Memory B cell (primary cell): ENCODE measurements at regions not wholly inside any gene's neighbourhood (a gene's known extent, or its start where the extent isn't known, plus 50 kb on each side); places are given as distances from the start of the nearest gene placed in this dataset.

Experiments
- ATAC-seq: fragments of 150-1000 bp; cut with Tn5 transposase; 2 replicates; pipeline ENCODE4 v1.10.0; 2021; ENCODE audit warnings: low read depth, mild to moderate bottlenecking, moderate library complexity
- DNase-seq, 2 donors: peaks; one replicate each; pipeline ENCODE4 v3.0.0; 2022; ENCODE audit warnings: low spot score in 2 of 2
- H3K27ac Mint-ChIP-seq: one replicate; pipeline ENCODE4 v1.8.0; 2022; ENCODE audit warnings: mild to moderate bottlenecking, moderate library complexity, mixed read lengths
- H3K27me3 Mint-ChIP-seq: one replicate; pipeline ENCODE4 v1.8.0; 2022; ENCODE audit warnings: mixed read lengths
- H3K36me3 Mint-ChIP-seq: one replicate; pipeline ENCODE4 v1.8.0; 2022; ENCODE audit warnings: mild to moderate bottlenecking, mixed read lengths
- H3K4me1 Mint-ChIP-seq: one replicate; pipeline ENCODE4 v1.8.0; 2022; ENCODE audit warnings: mixed read lengths
- H3K4me3 Mint-ChIP-seq: one replicate; pipeline ENCODE4 v1.8.0; 2022; ENCODE audit warnings: mild to moderate bottlenecking, moderate library complexity, mixed read lengths
- H3K9me3 Mint-ChIP-seq: one replicate; pipeline ENCODE4 v1.8.0; 2022; ENCODE audit warnings: mixed read lengths

DNA sequence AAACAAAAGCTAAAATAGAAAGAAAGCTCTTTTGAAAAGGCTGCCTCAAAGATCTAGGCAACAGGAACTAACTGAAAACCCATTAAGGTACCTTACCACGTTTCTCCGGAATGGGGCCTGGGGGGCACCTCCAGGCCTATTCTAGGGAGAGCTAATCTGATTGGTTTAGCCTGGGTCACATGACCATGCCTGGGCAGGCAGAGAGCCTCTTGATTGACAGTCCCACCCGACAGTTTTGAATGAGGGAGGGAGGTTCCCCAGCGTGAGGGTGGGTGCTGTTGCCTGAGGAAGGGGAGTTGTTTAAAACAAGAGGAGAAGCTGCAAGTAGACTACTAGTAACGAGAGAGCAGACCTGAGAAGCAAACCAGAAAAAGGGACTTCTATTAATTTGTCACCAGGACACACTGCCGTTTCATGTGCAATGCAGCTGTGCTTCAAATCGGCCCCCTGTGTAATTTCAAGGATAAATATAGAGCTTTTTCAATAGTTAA, 143.4 kb upstream of the HS3ST2 start:
- Mint-ChIP-seq H3K4me1 (no peaks in the 10 kb centered on the region), H3K9me3 (no peaks in the 10 kb centered on the region), H3K27me3 (no peaks in the 10 kb centered on the region), H3K36me3 (no peaks in the 10 kb centered on the region), H3K4me3 (no peak overlapping the region), H3K27ac (no peak overlapping the region)
- no peak for DNase-seq
- peak; percentile 52 for ATAC-seq

DNA sequence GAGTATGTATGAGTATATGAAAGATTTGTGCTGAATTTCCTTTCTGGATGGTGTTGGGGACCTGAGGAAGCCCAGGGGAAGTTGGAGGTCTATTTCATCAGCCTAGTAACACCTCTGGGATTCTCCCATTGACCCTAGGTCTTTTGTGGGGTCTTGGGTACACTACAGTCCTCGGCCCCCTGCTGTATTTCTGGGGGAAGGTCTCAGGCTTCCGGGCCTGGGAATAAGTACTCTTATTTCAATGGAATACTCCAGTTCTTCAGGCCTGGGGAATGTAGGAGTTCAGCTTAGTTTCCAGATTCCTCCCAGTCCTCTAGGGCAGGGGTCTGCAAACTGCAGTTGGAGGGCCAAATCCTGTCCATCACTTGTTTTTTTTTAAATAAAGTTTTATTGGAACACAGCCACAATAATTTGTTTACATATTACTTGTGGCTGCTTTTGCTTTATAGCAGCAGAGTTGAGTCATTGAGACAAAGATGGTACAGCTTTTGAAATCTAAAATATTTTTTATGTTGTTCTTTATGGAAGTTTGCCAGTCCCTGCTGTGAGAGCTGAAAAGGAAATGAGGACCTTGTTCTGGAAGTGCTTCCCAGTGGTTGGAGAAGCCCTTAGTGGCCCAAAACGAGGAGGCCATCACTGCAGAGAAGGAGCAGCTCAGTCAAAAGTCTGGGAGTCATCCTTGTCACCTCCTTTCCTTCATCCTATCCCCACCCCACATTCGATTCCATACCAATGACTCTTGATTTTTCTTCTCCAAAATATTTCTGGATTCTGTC, 142.5 kb upstream of the HS3ST2 start:
- Mint-ChIP-seq H3K9me3 (no peaks in the 10 kb centered on the region), H3K27me3 (no peaks in the 10 kb centered on the region), H3K36me3 (no peaks in the 10 kb centered on the region), H3K27ac (no peak overlapping the region), H3K4me1 (no peaks in the 10 kb centered on the region), H3K4me3 (no peak overlapping the region)
- DNase-seq (no peak), ATAC-seq (no peak)

DNA sequence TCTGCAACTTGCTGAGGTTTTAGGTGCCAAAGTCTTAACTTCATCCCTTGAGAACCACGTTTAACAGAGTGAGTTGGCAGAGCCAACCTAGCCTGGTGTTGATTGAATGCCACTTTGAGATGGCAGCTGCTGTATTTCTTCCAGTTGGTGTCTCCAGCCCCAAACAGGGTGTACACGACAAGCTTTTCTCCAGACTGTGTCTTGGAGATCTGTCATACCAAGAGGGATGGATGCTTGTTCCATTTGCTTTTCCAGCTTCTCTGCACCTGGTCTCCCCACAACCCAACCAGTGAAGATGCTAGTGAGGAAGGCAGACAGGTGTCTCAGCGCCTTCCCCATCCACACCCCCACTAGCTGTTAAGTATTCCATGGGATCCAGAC, 141.1 kb upstream of the HS3ST2 start:
- Mint-ChIP-seq H3K27ac (no peak overlapping the region), H3K4me3 (no peak overlapping the region), H3K4me1 (no peaks in the 10 kb centered on the region), H3K36me3 (no peaks in the 10 kb centered on the region), H3K9me3 (no peaks in the 10 kb centered on the region), H3K27me3 (no peaks in the 10 kb centered on the region)
- ATAC-seq (no peak), DNase-seq (no peak)

DNA sequence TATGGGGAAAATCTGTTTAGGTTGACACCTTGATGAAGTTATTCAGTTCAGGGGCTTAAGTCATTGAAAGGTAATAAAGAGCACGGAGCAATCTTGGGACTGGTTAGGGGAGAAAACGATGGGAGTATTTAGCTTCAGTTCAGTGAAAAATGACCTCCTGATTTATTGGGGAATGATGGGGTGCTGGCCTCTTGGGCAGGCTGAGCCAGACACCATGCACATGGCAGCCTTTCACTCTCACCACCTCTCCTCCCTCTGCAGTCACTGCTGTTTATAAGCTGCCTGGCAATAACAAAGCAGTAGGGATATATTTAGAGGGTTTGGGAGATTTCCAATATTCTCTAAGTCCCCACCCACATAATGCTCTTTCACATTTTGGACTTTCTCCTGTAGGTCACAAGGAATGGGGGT, 140.5 kb upstream of the HS3ST2 start:
- H3K9me3 Mint-ChIP-seq: no peaks in the 10 kb centered on the region

DNA sequence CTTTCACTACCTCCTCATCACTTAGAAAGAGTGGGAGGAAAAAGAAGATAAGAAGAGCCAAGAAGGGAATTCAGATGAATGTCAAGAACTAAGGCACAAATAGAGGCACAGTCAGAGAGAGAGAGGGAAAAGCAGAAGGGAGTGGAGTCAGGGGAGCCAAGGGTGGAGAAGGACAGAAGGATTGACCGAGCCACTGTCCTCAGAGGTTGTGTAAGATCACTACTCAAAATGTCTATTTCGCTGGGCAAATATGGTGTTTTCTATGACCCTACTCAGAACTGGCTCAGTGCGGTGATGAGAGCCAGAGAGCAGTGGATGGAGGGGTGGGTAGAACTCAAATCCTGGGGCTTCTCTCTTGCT, 139.2 kb upstream of the HS3ST2 start:
- H3K27me3 Mint-ChIP-seq: no peaks in the 10 kb centered on the region
- H3K27ac Mint-ChIP-seq: no peak overlapping the region
- no peak overlapping the region for H3K4me3 Mint-ChIP-seq
- no peaks in the 10 kb centered on the region for H3K36me3 Mint-ChIP-seq
- no peaks in the 10 kb centered on the region for H3K9me3 Mint-ChIP-seq
- no peak for ATAC-seq
- no peaks in the 10 kb centered on the region for H3K4me1 Mint-ChIP-seq
- no peak for DNase-seq

More for the DNA sequence above, 140.5 kb upstream of the HS3ST2 start:
- no peak overlapping the region for H3K4me3 Mint-ChIP-seq
- DNase-seq (no peak), ATAC-seq (no peak)
- no peaks in the 10 kb centered on the region for H3K4me1 Mint-ChIP-seq
- no peaks in the 10 kb centered on the region for H3K27me3 Mint-ChIP-seq
- no peaks in the 10 kb centered on the region for H3K36me3 Mint-ChIP-seq
- no peak overlapping the region for H3K27ac Mint-ChIP-seq

DNA sequence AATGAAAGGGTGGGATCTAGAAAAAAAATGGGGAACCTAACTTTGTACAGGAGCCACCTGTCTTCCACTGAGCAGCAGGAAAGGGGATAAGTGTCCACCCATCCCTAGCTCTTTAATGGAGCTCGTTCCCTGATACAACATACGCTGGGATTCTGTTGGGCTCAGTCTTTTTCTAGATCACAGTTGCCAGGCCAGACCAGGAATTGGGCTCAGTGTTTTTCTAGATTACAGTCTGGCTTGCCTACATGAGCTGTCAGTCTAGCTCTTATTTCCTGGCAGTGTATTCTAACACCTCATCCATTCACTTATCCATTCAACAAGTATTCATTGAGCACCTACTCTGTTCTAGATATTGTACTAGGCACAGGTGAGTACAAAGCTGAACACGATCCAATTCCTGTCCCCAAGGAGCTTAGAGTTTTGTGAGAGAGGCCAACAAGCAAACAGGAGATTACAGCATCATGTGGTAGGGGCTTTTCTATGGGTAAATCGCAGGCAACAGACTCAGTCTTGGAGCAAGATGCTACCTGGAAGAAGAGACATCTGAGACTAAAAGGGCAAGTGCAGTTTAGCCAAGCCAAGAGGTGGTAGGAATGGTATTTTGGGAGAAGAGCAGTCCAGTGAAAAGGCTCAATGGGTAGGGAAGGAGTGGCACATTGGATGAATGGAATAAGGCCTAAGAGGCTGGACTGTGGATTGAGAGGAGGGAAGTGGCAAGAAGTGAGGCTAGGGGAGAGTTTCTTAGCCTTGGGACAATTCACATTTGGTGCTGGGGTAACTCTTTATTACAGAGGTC, 138.0 kb upstream of the HS3ST2 start:
- Mint-ChIP-seq H3K27me3 (no peaks in the 10 kb centered on the region), H3K27ac (no peak overlapping the region), H3K4me3 (no peak overlapping the region), H3K4me1 (no peaks in the 10 kb centered on the region), H3K36me3 (no peaks in the 10 kb centered on the region), H3K9me3 (no peaks in the 10 kb centered on the region)
- ATAC-seq (no peak), DNase-seq (no peak)

DNA sequence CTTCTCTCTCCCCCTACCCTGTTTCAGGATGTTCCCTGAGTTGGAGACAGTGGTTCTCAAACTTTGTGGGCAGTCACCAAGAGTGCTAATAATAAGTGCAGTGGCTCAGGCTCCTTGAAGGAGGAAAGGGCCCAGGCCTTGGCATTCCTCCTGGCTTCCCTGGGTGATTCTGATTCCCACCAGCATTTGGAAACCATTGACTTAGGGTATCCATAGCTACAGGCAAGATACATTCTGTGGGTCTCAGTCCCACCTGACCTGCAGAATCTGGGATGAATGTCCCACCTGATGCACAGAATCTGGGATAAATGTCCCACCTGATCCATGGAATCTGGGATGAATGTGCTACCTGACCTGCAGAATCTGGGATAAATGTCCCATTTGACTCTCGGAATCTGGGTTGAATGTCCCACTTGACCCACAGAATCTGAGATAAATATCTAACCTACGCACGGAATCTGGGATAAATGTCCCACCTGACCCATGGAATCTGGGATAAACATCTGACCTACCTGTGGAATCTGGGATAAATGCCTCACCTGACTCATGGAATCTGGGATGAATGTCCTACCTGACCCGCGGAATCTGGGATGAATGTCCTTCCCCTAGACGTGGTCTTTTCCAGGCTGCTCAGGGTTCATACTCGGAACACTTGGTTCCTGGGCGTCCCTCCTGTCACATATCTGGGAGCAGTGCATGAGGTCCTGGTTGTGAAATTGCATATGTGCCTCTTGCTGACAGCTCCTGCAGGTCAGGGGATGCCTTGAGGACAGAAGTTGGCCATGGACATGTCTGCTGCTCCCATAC, 136.7 kb upstream of the HS3ST2 start:
- no peak overlapping the region for H3K4me3 Mint-ChIP-seq
- DNase-seq (no peak), ATAC-seq (no peak)
- H3K4me1 Mint-ChIP-seq: no peaks in the 10 kb centered on the region
- H3K9me3 Mint-ChIP-seq: no peaks in the 10 kb centered on the region
- no peaks in the 10 kb centered on the region for H3K27me3 Mint-ChIP-seq
- H3K27ac Mint-ChIP-seq: no peak overlapping the region
- no peaks in the 10 kb centered on the region for H3K36me3 Mint-ChIP-seq

DNA sequence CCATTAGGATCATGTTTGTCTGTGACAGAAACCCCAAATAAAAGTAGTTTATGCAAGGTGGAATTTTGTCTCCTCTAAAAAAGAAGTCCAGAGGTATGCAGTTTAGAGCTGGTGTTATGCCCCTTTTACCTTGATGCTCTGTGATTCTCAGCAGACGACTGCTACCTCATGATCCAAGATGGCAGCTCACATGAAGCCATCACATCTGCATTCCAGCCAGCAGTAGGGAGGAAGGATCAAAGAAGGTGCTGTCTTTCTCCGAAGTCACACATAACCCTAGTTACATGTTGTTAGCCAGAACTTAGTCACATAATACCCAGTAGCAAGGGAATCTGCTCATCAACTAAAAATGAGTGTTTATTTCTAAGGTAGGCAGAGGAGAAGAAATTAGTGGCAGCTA, 135.7 kb upstream of the HS3ST2 start:
- Mint-ChIP-seq H3K36me3 (no peaks in the 10 kb centered on the region), H3K27ac (no peak overlapping the region)
- no peak for ATAC-seq

DNA sequence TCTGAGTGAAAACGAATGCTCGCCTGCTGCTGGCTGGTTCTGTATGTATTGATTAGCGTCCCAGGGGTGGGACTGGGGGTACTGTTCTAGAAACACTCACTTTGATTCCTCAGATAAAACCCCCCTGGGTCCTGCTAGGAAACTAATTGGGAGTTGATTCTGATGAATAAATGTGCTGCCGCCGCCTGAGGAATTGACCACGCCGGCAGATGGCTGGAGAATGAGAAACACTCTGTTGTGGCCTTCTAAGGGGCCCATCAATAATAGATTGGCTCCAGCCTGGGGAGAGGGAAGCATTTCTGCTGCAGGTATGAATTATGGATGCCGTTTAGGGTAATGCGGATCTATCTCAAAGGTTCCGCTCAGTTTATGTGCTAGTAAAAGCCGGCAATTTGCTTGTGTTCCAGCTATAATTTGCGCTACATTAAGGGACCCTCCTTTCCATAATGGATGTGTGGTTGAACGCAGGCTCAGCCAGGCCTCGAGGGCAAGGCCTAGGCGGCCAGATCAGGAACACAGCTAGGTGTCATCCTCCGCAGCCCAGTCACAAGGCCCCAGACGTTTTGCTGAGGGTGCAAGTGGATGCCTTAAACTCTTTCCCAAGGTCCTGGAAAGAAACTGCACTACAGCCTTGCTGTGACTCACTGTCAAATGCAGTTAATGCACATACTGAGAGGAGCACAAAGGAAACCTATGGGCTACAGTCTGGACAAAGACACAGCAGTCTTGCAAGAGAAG, 132.2 kb upstream of the HS3ST2 start:
- Mint-ChIP-seq H3K27me3 (peaks cover 2% of the 10 kb centered on the region), H3K4me3 (no peak overlapping the region), H3K9me3 (peaks cover 2% of the 10 kb centered on the region), H3K4me1 (peaks cover 8% of the 10 kb centered on the region), H3K27ac (no peak overlapping the region), H3K36me3 (no peaks in the 10 kb centered on the region)
- ATAC-seq (no peak), DNase-seq (no peak)

More for the DNA sequence above, 135.7 kb upstream of the HS3ST2 start:
- no peaks in the 10 kb centered on the region for H3K4me1 Mint-ChIP-seq
- peaks cover 2% of the 10 kb centered on the region for H3K27me3 Mint-ChIP-seq
- no peaks in the 10 kb centered on the region for H3K9me3 Mint-ChIP-seq
- no peak for DNase-seq
- H3K4me3 Mint-ChIP-seq: no peak overlapping the region

DNA sequence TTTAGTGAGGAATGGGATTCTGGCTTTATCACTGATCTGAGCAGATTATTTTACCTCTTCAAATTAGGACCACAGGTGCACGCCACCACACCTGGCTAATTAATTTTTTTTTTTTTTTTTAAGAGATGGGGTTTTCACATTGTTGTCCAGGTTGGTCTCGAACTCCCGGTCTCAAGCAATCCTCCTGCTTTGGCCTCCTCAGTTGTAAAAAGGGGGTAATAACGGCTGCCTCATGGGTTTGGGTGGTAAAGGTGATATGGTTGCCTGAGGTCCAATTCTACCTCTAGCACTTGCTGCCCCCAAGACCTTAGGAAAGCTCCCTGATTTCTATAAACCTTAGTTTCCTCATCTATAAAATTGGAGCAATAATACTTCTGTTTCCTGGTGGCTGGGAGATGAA, 130.7 kb upstream of the HS3ST2 start:
- Mint-ChIP-seq H3K27ac (no peak overlapping the region), H3K27me3 (peaks cover 2% of the 10 kb centered on the region), H3K4me1 (peaks cover 8% of the 10 kb centered on the region), H3K4me3 (no peak overlapping the region), H3K9me3 (peaks cover 2% of the 10 kb centered on the region), H3K36me3 (no peaks in the 10 kb centered on the region)
- DNase-seq (no peak), ATAC-seq (no peak)

DNA sequence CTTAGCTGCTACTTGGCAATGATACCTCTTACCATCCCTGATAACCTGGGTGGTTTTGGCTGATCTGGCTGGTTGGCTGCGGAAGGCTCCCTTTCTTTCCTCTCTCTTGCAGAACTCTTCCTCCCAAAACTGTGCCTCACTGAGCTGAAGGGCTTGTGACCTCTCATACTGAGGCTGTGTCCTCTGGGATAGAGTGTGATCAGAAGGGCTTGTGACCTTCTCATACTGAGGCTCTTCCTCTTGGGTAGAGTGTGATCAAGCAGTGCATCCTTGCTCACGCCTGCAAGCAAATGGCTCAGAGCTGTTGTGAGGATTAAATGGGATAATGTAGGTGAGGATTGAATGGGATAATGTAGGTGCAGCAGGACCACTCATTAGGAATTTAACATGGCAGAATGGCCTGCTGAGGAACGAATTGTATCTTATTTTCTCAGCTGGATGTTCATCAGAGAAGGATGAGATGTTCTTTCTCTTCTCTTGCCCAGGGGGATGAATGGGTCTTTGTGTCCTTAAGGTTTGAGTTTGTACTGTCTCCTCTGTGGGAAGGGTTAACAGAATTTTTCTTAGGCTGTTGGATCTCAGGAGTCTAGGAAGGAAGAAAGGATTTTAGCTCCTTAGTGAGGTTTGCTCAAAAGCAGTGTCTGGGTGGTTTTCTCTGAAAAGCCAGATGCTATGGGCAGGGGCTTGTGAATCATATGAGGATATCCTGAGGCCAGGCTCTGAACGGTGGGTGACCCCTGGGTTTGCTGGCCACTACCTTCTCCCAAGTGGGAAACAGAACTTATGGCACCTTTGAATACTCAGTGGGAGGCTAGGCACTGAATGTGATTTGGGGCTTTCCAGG, 130.0 kb upstream of the HS3ST2 start:
- Mint-ChIP-seq H3K9me3 (peaks cover 2% of the 10 kb centered on the region), H3K4me1 (peaks cover 8% of the 10 kb centered on the region), H3K27ac (no peak overlapping the region), H3K36me3 (no peaks in the 10 kb centered on the region), H3K4me3 (no peak overlapping the region), H3K27me3 (peaks cover 2% of the 10 kb centered on the region)
- no peak for ATAC-seq
- DNase-seq: no peak

DNA sequence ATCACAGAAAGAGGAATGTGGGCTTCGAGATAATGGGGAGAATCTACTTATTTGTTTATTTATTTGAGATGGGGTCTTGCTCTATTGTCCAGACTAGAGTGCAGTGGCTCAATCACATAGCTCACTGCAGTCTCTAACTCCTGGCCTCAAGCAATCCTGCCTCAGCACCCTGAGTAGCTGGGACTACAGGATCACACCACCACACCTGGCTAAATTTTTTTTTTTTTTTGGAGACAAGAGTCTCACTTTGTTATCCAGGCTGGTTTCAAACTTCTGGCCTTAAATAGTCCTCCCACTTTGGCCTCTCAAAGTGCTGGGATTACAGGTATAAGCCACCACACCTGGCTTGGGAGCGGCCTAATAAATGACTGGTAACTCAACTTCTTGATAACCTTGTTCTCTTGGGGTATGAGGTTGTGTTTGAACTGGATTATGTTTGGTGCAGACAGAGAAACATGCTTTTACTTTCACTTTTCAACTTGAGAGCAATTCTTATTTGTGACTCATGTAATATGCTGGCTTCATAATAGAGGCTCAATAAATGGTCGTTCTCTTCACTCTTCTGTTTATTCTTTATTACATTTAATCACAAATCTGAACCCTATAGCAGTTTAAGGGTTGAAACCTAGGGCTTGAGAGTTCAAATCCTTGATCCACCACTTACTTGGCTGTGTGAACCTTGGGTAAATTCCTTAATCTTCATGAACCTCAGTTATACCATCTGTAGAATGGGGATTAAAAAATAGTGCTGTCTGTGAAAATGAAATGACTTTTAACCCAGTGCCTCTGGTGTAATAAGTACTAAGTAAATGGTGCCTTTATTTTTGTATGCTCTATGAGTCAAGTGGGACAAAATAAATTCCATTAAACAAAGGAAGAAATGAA, 129.1 kb upstream of the HS3ST2 start:
- Mint-ChIP-seq H3K27me3 (peaks cover 2% of the 10 kb centered on the region), H3K4me1 (peaks cover 8% of the 10 kb centered on the region), H3K36me3 (no peaks in the 10 kb centered on the region), H3K27ac (no peak overlapping the region), H3K9me3 (peaks cover 2% of the 10 kb centered on the region), H3K4me3 (no peak overlapping the region)
- no peak for ATAC-seq
- DNase-seq: no peak
